Panc1 (cell line): ENCODE measurements at regions not wholly inside any gene's neighbourhood (a gene's known extent, or its start where the extent isn't known, plus 50 kb on each side); places are given as distances from the start of the nearest gene placed in this dataset.

Experiments
- ATAC-seq: fragments of 200-7000 bp; cut with Tn5 transposase; 2 replicates; pipeline ENCODE4 v1.9.1; 2020; ENCODE audit warnings: mild to moderate bottlenecking, moderate library complexity
- BruUV-seq: library from RNA; stranded (reverse); fragments of 400-500 nt; replicated peaks from 2 replicates; lab custom pipeline; 2021; lab: Mats Ljungman, UMichigan
- CTCF ChIA-PET: fragments of 300-600 bp; sonication (Branson Sonifier 250); formaldehyde crosslinking; loops from one replicate; lab custom pipeline; 2022; ENCODE audit warnings: antibody characterized with exemption; lab: Charles Lee
- POLR2A ChIA-PET: fragments of 300-600 bp; sonication (Branson Sonifier 250); formaldehyde crosslinking; loops from one replicate; lab custom pipeline; 2022; ENCODE audit warnings: antibody characterized with exemption; lab: Charles Lee
- DNase-seq: peaks from one replicate; pipeline ENCODE4 v3.0.0-alpha.2; 2010; ENCODE audit warnings: low read depth, low spot score
- H3K27ac ChIP-seq: 2 replicates; pipeline ENCODE4 v1.5.1; 2011; ENCODE audit warnings: mild to moderate bottlenecking, low read length, inconsistent platforms
- H3K27me3 ChIP-seq: fragments of 200-500 bp; sonication (Bioruptor generic); 2 replicates; pipeline ENCODE4 v1.6.0; 2014; ENCODE audit warnings: low read length, inconsistent platforms; ENCODE audit not compliant: control insufficient read depth, insufficient read depth
- H3K36me3 ChIP-seq: fragments of 200-500 bp; sonication (Bioruptor generic); 2 replicates; pipeline ENCODE4 v1.5.1; 2014; ENCODE audit warnings: inconsistent platforms, mild to moderate bottlenecking, low read length, moderate library complexity; ENCODE audit not compliant: control insufficient read depth, insufficient read depth
- H3K4me1 ChIP-seq: 2 replicates; pipeline ENCODE4 v1.5.1; 2011; ENCODE audit warnings: inconsistent platforms, mild to moderate bottlenecking, low read length, moderate library complexity; ENCODE audit not compliant: control insufficient read depth, insufficient read depth
- H3K4me3 ChIP-seq, 2 experiments: 2 replicates each; pipeline ENCODE4 v1.5.1; 2011 to 2012; ENCODE audit warnings: low read depth in 2 of 2, low read length in 2 of 2, mild to moderate bottlenecking in 2 of 2, inconsistent platforms in 1 of 2, moderate library complexity in 1 of 2
- H3K9me3 ChIP-seq: fragments of 200-500 bp; sonication (Bioruptor generic); 2 replicates; pipeline ENCODE4 v1.5.1; 2014; ENCODE audit warnings: low read depth, mild to moderate bottlenecking, inconsistent platforms, low read length, moderate library complexity; ENCODE audit not compliant: control insufficient read depth, insufficient read depth
- CTCF ChIP-seq: fragments of 450-650 bp; IDR thresholded peaks from 2 replicates; pipeline ENCODE4 v1.5.1; 2017; ENCODE audit warnings: mild to moderate bottlenecking
- POLR2AphosphoS5 ChIP-seq: IDR thresholded peaks from 2 replicates; pipeline ENCODE4 v1.6.1; 2012; ENCODE audit warnings: mild to moderate bottlenecking, low read depth, low read length, moderate library complexity
- REST ChIP-seq, 2 experiments: IDR thresholded peaks; 2 replicates each; pipeline ENCODE4 v1.6.1; 2011 to 2012; ENCODE audit warnings: low read depth in 2 of 2, control low read depth in 1 of 2, low read length in 1 of 2, mild to moderate bottlenecking in 1 of 2, moderate library complexity in 1 of 2; ENCODE audit not compliant: insufficient read depth in 1 of 2
- SIN3A ChIP-seq: IDR thresholded peaks from 2 replicates; pipeline ENCODE4 v1.6.1; 2012; ENCODE audit warnings: low read depth, mild to moderate bottlenecking, low read length, moderate library complexity, borderline replicate concordance; ENCODE audit not compliant: insufficient read depth
- TCF7L2 ChIP-seq: IDR thresholded peaks from 2 replicates; pipeline ENCODE4 v1.6.1; 2011; ENCODE audit warnings: mild to moderate bottlenecking, low read depth, low read length, inconsistent platforms
- in situ Hi-C: cut with HindIII; loops from 2 replicates; pipeline ENCODE4 v1.10.0; 2016; ENCODE audit warnings: low sequenced_read_pairs, low pct_unique_long_range_greater_than_20kb
- intact Hi-C: fragments of 100-400 bp; cut with micrococcal nuclease; formaldehyde crosslinking; loops from one replicate; pipeline ENCODE4 v1.10.0; 2022; ENCODE audit not compliant: unreplicated experiment

GRCh38 chr2:234626566-234627130 is 129.8 kb upstream of the ARL4C start:
- CTCF ChIA-PET: no interaction called here
- POLR2A ChIA-PET: no interaction called here
- no peak overlapping the region for H3K27ac ChIP-seq
- no peaks in the 10 kb centered on the region for H3K9me3 ChIP-seq
- TF ChIP-seq TCF7L2 (no peak), CTCF (no peak), POLR2AphosphoS5 (no peak), REST (IDR thresholded peaks at IDR 0.05; ENCODE audit: insufficient read depth in 1 of 2, low read depth in 2 of 2, low read length in 1 of 2) (no peak), SIN3A (no peak)
- no peaks in the 10 kb centered on the region for H3K4me1 ChIP-seq
- H3K36me3 ChIP-seq: no peaks in the 10 kb centered on the region
- ATAC-seq (no peak), DNase-seq (no peak)
- H3K4me3 ChIP-seq: no peak overlapping the region
- in situ Hi-C loops: no loop called here
- H3K27me3 ChIP-seq: no peaks in the 10 kb centered on the region
- intact Hi-C loops: no loop called here
- no TSS peak for BruUV-seq

GRCh38 chr2:234625626-234626250 is 128.9 kb upstream of the ARL4C start:
- TF ChIP-seq CTCF (no peak), POLR2AphosphoS5 (no peak), SIN3A (no peak)
- Histone ChIP-seq H3K27ac (no peak overlapping the region), H3K9me3 (no peaks in the 10 kb centered on the region), H3K4me1 (no peaks in the 10 kb centered on the region), H3K27me3 (no peaks in the 10 kb centered on the region), H3K4me3 (no peak overlapping the region), H3K36me3 (no peaks in the 10 kb centered on the region)
- no TSS peak for BruUV-seq
- intact Hi-C loops: no loop called here
- in situ Hi-C loops: no loop called here
- ChIA-PET CTCF (no interaction called here), POLR2A (no interaction called here)
- no peak for DNase-seq
- ATAC-seq: no peak
